Right lobe of liver (tissue), 4 donors: ENCODE measurements at regions not wholly inside any gene's neighbourhood (a gene's known extent, or its start where the extent isn't known, plus 50 kb on each side); places are given as distances from the start of the nearest gene placed in this dataset.

ENCODE experiments used
- CTCF ChIP-seq, 4 donors: fragments of 200-600 bp in 3 of 4; fragments of 450-650 bp in 1 of 4; IDR thresholded peaks; one replicate each; pipeline versions ENCODE4 v1.5.1 to v1.8.0; 2016 to 2022; ENCODE audit warnings: antibody characterized with exemption in 4 of 4, mild to moderate bottlenecking in 2 of 4
- POLR2A ChIP-seq: fragments of 450-650 bp; IDR thresholded peaks from one replicate; pipeline ENCODE4 v1.6.1; 2017; ENCODE audit warnings: antibody characterized with exemption, mild to moderate bottlenecking
- donor health status: DM: no; HTN: no; CAD: no.
- donor health status: DM: no; HTN: no; CAD: no.
- donor health status: DM: no; HTN: yes; CAD: no.

- TF ChIP-seq CTCF (IDR thresholded peaks at IDR 0.05) (no peak), POLR2A (no peak)
Observed at GRCh38 chr2:17327649-17328048, 190.6 kb downstream of the RAD51AP2 start.
